NCI-H460 (cell line): ENCODE measurements at regions not wholly inside any gene's neighbourhood (a gene's known extent, or its start where the extent isn't known, plus 50 kb on each side); places are given as distances from the start of the nearest gene placed in this dataset.
"Not testable (repeated sequence)": the region's sequence is repeated elsewhere in the genome, so short reads cannot be mapped to it uniquely, and the experiment has no call there.

Experiments
- DNase-seq: peaks from one replicate; pipeline ENCODE4 v3.0.0-alpha.2; 2016; ENCODE audit warnings: low read depth; ENCODE audit errors: extremely low read depth

DNA sequence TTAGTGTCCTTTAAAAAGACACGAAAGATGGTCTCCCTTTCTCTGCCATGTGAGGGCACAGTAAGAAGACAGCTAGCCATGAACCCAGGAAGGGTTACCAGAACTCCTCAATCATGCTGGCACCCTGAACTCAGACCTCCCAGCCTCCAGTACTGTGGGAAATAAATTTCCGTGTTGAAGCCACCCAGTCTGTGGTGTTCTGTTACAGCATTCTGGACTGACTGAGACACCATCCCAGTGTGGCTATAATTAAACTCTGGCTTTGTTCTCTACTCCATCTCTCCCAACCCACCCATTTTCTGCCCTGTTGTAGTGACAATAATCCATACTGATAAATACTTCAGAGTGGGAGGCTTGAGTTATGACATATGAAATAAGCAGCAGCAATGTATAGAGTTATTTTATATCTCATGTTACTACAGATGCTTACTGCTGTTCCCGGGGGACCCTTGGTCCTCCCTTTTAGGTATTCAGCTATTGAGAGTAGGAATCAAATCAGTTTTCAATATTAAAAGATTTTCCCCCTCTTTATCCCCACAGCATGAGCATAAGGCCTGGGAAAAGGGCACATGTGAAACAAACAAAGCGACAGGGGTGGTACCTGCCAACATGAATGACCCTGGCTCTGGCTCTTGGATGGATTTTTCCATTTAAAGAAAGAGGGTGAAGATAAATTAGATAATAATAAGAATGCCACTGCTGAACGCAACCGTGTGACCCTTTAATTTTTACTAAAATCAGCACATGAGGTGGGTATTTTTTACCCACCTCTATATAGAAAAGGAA is 224.3 kb upstream of the SLC35B3 start:
- DNase-seq: no peak

DNA sequence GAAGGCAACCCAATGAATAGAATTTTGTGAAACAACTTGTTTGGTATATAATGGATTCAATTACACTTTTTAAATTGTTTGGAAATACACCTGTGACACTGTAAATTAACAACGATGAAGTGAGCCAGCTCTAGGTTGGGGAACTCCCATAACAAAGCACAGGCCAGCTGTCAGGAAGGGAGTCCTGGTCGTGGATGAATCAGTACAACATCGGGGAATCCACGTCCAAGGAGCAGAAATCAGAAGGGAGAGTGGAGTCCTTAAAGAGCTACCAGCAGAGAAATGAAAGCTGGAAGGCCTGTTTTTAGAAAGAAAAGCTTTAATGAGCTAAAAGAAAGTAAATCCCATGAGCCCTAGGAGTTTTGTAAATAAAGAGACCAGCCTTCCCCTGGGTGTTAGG is 223.1 kb upstream of the SLC35B3 start:
- DNase-seq: no peak

DNA sequence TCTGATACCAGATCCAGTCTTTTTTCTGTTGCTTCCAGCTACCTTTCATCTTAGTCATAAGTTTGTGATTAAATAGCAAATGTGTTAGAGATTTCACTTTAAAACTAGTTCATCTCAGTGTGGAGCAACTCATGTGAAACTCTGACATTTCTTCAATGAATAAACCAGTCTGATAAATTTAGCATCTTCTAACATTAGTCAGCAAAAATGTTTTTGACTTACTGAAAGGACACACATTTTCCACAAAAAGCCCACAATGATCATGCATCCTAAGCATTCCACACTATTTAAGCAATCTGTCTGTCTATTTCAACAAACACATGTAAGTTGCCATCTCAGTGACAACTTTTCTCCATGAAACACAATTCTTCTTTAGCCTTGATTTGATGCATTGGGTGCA is 222.2 kb upstream of the SLC35B3 start:
- DNase-seq: no peak

DNA sequence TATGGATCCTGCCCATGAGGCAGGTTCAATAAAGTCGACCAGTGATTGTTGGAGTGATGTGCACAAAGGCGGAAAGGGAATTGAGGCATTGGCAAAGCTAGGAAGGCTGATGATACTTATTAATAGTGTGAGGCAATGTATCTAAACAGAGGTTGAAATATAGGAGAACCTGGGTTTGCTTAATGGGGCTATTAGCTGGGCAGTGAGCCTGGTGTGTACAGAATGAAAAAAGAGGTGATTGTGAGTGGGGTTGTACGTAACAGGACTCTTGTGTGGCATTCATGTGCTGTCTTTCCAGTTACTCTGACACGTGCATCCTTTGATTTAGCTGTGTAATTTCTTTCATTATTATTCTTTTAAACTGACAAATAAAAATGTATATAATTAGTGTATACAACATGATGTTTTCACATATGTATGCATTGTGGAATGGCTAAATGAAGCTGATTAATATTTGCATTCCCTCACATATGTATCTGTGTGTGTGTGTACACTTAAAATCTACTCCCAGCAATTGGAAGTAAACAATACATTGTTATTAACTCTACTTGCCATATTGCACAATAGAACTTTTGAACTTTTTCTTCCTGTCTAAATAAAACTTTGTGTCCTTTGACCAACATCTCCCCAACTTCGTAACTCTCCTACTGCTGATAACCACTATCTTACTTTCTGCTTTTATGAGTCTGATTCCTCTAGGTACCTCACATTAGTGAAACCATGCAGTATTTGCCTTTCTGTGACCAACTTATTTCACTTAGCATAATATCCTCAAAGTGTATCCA is 220.5 kb upstream of the SLC35B3 start:
- no peak for DNase-seq

DNA sequence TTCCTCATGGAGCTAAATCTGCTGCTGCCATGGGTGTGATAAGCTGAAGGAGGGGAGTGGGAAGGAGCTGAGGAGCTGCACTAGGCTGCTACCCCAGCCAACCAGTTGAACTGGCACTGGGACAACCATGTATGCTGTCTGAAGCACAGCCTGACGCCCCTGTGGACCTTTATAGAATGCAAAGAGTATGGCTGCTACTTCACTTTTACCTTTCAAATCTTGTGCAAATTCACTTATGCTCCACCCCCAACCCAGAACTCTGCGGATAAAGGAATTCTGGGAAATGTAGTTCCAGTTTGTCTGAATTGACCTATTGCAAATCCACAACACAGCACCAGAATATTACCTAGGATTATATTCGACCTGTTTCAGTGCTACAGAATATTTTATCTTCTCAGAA is 217.4 kb upstream of the SLC35B3 start:
- DNase-seq: no peak

DNA sequence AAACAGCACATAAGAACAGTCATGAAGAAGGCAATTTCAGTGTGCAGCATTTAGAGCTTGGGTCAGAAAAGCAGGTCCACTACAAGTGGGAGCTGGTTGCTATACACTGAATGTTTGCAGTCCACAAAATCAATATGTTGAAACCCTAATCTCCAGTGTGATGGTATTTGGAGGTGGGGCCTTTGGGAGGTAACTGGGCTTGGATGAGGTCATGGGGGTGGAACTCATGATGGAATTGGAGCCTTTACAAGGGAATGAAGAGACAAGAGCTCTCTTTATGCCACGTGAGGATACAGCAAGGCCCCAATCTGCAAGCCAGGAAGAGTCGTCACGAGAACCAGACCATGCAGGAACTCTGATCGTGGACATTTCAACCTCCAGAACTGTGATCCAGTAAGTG is 216.7 kb upstream of the SLC35B3 start:
- DNase-seq: no peak

DNA sequence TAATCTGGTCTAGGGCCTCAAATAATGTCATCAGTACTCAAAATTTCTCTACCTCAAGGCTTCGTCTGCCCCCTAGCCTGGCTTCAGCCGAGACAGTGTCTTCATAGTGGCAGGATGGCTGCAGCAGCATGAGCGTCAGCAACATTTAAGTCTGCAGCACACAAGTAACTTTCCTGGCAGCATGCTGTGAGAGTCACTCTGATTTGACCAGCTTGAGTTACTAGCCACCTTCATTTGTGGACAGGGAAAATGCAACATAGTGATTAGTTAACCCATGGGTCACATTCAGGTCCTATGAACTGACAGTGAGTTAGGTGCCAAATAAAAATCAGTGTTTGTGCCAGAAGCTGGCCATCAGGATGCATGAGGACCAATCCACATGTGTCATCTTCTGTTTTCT is 209.9 kb upstream of the SLC35B3 start:
- no peak for DNase-seq

DNA sequence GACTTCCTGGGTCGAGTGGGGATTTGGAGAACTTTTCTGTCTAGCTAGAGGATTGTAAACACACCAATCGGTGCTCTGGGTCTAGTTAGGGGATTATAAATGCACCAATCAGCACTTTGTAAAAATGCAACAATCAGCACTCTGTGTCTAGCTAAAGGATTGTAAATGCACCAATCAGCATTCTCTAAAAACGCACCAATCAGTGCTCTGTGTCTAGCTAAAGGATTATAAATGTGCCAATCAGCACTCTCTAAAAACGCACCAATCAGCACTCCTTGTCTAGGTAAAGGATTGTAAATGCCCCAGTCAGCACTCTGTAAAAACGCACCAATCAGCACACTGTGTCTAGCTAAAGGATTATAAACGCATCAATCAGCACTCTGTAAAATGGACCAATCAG is 209.0 kb upstream of the SLC35B3 start:
- DNase-seq: no peak

DNA sequence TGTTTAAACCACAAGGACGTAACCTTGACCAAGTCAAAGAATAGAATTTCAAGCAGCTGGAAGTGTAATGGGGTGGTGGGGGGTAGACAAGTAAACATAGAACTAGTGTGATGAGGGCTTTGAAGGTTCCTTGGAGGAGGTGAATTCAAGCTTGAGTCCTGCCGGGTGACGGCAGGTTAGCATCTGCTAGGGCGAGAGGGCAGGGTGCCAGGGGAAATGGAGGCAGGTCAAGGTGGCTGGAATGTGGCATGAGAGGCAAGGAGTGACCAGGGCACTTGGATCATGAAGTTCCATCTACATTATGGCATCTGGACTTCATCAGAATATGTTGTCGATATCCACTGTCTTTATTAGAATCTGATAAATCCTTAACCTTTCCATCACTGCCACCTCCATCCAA is 207.5 kb upstream of the SLC35B3 start:
- DNase-seq: no peak

DNA sequence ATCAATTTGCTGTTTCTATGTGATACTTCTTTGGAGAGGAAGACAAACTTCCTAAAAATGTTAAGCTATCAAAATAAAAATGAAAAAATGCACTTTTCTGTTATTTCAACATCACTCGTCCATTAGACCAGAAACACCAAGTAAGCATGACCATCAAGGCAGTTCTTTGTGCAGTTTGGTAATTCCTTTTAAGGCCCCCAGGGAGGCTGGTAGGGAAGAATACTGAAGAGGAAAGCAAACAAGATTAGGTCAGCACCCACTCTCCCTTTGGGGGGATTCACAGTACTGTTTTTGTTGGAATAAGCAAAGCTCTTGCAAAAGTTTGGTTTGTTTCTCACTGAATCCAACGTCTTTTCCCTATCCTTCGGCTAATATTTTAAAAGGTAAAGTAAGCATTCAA is 206.8 kb upstream of the SLC35B3 start:
- no peak for DNase-seq

DNA sequence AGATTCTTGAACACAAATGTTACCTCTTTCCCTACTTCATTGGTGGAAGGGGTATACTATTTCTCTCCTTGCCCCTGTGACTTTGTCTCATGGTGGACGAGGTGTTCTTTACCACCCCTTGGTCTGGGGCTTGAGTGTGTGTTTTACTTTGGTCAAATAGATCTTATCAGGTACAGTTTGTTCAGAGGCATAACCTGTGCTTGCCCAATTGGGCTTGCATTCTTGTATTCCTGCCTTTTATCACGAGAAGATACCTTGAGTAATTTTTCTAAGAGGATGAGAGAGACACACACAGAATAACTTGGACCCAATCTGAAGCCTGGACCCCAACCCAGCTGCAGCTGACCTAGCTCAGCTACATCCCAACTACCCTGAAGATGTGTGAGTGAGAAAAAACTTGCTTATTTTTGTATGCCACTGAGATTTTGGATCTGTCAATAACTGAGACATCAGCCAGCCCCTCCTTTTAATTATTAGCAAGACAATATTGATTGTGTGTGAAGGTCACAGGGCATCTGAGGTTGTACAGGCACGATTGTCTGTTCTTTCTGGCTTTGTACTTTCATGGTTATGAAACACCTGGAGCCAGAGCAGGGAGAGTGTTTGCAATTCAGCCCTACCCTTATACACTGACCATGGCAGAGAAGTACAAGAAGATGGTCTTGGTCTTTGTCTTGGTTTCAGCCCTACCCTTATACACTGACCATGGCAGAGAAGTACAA is 204.7 kb upstream of the SLC35B3 start:
- DNase-seq: no peak

DNA sequence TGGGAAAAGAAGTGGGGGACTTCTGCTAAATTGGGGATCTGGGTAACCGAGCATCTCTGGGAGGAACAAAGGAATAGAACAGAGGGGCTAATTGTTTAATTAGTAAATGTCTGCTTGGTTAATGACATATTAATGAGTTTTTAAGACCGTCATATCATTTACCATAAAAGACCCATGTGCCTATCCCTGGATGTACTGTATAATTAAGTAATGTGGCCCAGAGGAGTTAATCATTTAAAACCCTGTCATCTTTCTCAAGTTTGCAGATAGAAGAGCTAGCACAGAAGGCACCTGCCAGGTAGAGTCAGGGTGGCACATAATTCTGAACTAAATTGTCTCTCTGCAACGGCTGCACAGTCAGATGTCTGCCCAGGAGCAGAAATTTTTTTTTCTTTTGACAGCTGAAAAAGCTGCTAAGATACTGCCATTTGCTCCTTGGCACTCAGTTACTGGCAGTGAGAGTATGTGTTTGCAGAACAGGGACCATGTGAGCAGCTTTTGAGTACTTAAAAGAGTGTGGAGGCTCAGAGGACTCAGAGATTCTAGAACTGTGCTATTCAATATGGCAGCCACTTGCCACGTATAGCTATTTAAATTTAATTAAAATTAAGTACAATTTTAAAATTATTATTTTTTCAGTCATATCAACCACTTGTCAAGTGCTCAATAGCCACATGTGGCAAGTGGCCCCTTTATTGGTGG is 202.7 kb upstream of the SLC35B3 start:
- no peak for DNase-seq

DNA sequence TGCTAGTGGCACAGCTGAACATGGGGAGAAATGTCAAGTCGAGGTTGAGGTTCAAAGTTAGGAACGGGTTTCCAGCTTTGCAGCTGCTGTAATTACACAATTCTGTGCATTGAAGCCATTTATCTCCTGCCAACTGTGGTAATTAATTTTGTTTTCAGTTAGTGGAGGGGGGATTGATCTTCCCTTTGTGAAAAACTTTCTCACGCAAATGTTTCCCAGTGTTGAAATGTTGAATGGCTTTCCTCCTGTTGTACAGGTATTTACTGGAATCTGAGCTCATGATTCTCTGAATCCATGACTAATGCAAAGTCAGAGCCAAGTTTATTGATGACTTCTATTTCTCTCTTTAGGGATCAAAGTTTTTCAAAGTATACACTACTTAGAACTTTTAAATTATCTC is 198.4 kb upstream of the SLC35B3 start:
- DNase-seq: no peak

DNA sequence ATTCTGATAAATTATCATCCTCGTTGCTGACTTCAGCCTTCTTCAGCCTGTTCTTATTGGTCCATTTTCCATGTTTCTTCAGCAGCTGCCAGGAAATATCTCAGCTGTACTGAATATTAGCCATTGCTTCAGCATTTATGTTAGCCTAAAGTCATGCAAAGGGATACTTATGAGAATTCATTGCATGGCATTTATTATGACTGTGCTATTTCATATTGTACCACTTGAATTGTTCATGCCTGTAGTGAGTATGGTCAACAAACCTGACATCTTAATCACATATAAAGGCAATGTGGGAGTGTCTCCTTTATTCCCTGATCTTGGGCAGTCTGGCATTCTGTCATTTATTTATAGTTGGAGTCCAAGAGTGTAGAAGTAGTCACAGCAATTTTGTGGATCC is 193.4 kb upstream of the SLC35B3 start:
- no peak for DNase-seq

DNA sequence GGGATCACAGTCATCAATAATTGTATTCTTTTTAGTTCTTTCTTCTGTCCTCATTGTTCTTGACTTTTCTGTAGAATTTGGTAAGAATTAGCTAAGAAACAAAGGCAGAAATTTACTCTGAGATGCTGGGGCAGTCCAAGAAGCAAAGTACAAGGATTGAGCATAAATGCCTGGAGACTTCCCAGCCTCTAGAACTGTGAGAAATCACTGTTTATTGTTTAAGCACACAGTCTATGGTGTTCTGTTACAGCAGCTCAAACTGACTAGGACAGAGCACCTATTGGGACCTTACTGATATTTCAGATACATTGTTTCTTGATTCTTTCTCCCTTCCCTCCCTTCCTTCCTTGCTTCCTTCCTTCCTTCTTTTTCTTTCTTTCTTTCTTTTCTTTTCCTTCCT is 192.7 kb upstream of the SLC35B3 start:
- DNase-seq: no peak

DNA sequence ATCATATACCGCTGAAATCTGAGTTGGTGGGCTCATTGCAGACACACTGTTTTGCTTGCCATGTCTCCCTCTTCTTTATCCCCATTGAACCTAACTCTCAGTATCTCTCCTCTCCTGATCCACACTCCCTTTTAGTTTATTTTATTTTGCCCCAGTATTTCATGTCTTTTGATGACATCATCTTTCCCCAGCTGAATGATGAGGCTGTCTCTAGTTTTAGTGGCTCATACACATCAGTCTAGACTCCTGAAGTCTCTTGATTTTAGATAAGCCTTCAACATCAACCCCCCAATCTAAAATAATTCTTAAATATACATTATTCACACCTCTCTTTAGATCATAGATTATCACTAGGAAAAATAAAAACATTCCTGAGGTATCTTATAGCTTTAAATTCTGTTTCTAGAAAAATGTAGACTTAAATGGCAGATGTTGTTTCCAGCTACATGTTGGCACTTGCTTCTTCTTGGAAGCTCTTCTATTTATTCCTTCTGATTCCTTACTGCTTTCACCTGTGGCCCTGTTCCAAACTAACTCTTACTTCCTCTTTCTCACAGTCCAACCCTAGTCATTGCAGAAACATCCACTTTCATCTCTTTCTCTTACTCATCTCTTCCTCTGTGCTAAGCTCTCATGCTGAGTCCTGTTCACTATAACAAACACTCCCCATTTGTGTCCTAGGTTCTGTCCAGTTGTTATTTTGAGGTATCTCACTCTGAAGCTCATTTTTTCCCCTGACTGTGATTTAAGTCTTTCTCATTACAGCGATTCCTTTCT is 191.9 kb upstream of the SLC35B3 start:
- no peak for DNase-seq

DNA sequence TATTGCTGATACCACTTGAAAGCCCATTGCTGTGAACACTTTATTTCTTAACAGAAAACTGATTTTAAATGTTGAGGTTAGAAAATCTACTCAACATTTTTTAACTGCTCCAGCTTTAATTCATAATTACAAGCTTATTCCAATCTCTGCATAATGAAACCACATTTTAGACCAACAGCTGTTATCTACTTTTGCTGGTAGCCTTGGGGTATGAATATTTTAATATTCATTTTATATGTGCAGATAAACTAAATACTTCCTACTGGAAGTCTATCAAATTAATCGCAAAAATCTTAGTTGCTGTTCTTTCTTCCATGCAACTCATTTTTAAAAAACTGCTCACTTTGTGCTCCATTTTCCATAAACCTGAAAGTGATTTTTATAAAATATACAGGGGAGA is 189.3 kb upstream of the SLC35B3 start:
- DNase-seq: no peak

DNA sequence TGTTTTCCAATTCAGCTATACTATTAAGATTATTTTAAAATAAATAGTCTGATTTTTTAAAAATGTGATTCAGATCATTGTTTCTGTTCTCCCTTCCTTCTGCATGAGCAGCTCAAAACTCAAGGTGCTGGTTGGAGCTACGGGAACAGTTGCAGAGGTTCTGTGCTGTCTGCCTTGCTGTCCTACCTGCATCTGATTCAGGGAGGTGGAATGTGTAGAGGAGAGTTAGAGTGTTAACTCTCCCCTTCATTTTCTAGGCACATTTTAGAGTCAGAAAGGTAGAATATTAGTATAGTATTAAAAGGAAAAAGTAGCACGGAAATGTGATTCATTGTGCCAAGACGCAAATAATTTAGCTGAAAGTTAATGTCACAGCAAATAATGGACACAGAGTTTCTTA is 188.1 kb upstream of the SLC35B3 start:
- DNase-seq: no peak

DNA sequence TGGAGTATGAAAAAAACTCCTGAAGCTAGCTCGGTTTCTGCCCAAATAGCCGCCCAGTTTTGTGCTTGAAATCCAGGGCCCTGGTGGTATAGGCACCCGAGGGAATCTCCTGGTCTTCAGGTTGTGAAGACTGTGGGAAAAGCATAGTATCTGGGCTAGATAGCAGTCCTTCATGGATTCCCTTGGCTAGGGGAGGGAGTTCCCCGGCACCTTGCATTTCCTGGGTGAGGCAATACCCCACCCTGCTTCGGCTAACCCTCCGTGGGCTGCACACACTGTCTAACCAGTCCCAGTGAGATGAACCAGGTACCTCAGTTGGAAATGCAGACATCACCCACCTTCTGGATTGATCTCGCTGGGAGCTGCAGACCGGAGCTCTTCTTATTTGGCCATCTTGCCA is 184.5 kb upstream of the SLC35B3 start:
- DNase-seq: no peak

DNA sequence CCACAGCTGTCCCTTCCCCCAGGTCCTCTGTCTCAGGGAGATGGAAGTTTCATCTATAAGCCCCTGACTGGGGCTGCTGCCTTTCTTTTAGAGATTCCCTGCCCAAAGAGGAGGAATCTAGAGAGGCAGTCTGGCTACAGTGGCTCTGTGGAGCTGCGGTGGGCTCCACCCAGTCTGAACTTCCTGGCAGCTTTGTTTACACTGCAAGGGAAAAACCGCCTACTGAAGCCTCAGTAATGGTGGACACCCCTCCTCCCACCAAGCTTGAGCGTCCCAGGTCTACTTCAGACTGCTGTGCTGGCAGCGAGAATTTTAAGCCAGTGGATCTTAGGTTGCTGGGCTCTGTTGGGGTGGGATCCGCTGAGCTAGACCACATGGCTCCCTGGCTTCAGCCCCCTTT is 184.1 kb upstream of the SLC35B3 start:
- DNase-seq: not testable (repeated sequence)
